Right atrium auricular region (tissue), 2 donors: ENCODE measurements at regions not wholly inside any gene's neighbourhood (a gene's known extent, or its start where the extent isn't known, plus 50 kb on each side); places are given as distances from the start of the nearest gene placed in this dataset.

Source experiments
- DNase-seq: peaks from one replicate; pipeline ENCODE4 v3.0.0-alpha.2; 2019; ENCODE audit warnings: low spot score
- H3K27ac ChIP-seq, 2 donors: fragments of 200-600 bp; sonication (generic); 1 replicate in 1 of 2; 2 replicates in 1 of 2; pipeline ENCODE4 v1.5.1; 2016 to 2019
- H3K27me3 ChIP-seq, 2 donors: fragments of 200-600 bp; sonication (generic); one replicate each; pipeline versions ENCODE4 v1.5.1 to v1.6.0; 2017 to 2019
- H3K36me3 ChIP-seq: fragments of 200-600 bp; sonication (generic); one replicate; pipeline ENCODE4 v1.5.1; 2016
- H3K4me1 ChIP-seq, 2 donors: fragments of 200-600 bp; sonication (generic); one replicate each; pipeline versions ENCODE4 v1.5.1 to v1.6.0; 2017 to 2019
- H3K4me3 ChIP-seq, 2 donors: fragments of 200-600 bp; sonication (generic); 1 replicate in 1 of 2; 2 replicates in 1 of 2; pipeline ENCODE4 v1.5.1; 2017 to 2019; ENCODE audit warnings: mild to moderate bottlenecking in 1 of 2, moderate library complexity in 1 of 2
- H3K9me3 ChIP-seq, 2 donors: fragments of 200-600 bp; sonication (generic); one replicate each; pipeline ENCODE4 v1.5.1; 2019
- TF ChIP-seq, protein P1 (sequence below), 2 donors: fragments of 200-600 bp; sonication (generic); IDR thresholded peaks; one replicate each; pipeline ENCODE4 v1.5.1; 2019; ENCODE audit warnings: antibody characterized with exemption in 2 of 2

- H3K27ac ChIP-seq: no peak overlapping the region
- H3K4me1 ChIP-seq: no peaks in the 10 kb centered on the region
- H3K27me3 ChIP-seq: no peaks in the 10 kb centered on the region
- H3K4me3 ChIP-seq: no peak overlapping the region
- DNase-seq: no peak
- TF ChIP-seq, protein P1, sequence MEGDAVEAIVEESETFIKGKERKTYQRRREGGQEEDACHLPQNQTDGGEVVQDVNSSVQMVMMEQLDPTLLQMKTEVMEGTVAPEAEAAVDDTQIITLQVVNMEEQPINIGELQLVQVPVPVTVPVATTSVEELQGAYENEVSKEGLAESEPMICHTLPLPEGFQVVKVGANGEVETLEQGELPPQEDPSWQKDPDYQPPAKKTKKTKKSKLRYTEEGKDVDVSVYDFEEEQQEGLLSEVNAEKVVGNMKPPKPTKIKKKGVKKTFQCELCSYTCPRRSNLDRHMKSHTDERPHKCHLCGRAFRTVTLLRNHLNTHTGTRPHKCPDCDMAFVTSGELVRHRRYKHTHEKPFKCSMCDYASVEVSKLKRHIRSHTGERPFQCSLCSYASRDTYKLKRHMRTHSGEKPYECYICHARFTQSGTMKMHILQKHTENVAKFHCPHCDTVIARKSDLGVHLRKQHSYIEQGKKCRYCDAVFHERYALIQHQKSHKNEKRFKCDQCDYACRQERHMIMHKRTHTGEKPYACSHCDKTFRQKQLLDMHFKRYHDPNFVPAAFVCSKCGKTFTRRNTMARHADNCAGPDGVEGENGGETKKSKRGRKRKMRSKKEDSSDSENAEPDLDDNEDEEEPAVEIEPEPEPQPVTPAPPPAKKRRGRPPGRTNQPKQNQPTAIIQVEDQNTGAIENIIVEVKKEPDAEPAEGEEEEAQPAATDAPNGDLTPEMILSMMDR (IDR thresholded peaks at IDR 0.05): no peak
- no peaks in the 10 kb centered on the region for H3K36me3 ChIP-seq
- H3K9me3 ChIP-seq: peaks cover 0 to 21% of the 10 kb centered on the region in 2 donors
Measured at GRCh38 chr5:73327908-73328455, 120.6 kb downstream of the FOXD1 start.

- no peaks in the 10 kb centered on the region for H3K4me1 ChIP-seq
- TF ChIP-seq, protein P1 (IDR thresholded peaks at IDR 0.05): no peak
Measured at GRCh38 chr5:73325546-73325945, 123.0 kb downstream of the FOXD1 start.

GRCh38 chr5:73323466-73323865, 125.1 kb downstream of the FOXD1 start:
- TF ChIP-seq, protein P1 (IDR thresholded peaks at IDR 0.05): no peak
- H3K4me3 ChIP-seq: no peak overlapping the region
- no peaks in the 10 kb centered on the region for H3K9me3 ChIP-seq
- H3K36me3 ChIP-seq: no peaks in the 10 kb centered on the region
- no peak overlapping the region for H3K27ac ChIP-seq
- H3K4me1 ChIP-seq: no peaks in the 10 kb centered on the region
- no peak for DNase-seq
- no peaks in the 10 kb centered on the region for H3K27me3 ChIP-seq

More at GRCh38 chr5:73325546-73325945, 123.0 kb downstream of the FOXD1 start:
- DNase-seq: no peak
- H3K9me3 ChIP-seq: peaks cover 0 to 5% of the 10 kb centered on the region in 2 donors
- H3K27ac ChIP-seq: no peak overlapping the region
- no peaks in the 10 kb centered on the region for H3K36me3 ChIP-seq
- H3K27me3 ChIP-seq: no peaks in the 10 kb centered on the region
- no peak overlapping the region for H3K4me3 ChIP-seq

DNA sequence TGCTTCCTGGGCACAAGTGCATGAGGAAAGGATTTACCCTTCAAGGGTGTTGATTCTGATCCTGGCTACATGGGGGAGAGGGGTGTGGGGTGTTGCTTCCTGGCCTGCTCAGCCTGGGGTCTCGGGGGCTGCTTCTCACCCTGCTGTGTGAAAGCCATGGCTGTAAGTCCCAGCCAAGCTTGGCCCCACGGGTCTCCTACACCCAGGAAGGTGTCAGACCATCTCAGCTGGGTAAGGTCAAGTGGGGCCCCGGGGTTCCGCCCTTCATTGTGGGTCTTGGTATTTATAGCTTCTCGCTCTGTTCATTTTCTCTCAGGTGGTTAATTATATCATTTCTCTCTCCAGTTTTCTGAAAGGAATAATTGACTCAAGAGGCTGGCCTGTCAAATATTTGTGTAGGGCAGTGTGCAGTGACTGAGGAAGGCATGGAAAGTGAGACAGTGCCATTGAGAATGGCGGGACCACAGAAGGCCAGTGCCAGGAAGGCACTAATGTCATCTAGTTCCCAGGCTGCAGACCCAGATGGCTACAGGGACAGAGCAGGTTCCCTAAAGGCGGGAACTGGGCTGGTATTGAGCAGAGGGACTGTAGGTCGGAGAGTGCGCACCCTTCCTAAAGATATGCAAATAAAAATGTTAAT, 126.0 kb downstream of the FOXD1 start:
- Histone ChIP-seq H3K9me3 (no peaks in the 10 kb centered on the region), H3K27ac (no peak overlapping the region), H3K4me3 (no peak overlapping the region), H3K36me3 (no peaks in the 10 kb centered on the region), H3K27me3 (no peaks in the 10 kb centered on the region), H3K4me1 (no peaks in the 10 kb centered on the region)
- DNase-seq: no peak
- TF ChIP-seq, protein P1 (IDR thresholded peaks at IDR 0.05): no peak

- TF ChIP-seq, protein P1 (IDR thresholded peaks at IDR 0.05): no peak
- DNase-seq: no peak
Measured at GRCh38 chr5:73321757-73322436, 126.7 kb downstream of the FOXD1 start.

More at GRCh38 chr5:73321757-73322436, 126.7 kb downstream of the FOXD1 start:
- Histone ChIP-seq H3K4me1 (no peaks in the 10 kb centered on the region), H3K4me3 (no peak overlapping the region), H3K27me3 (no peaks in the 10 kb centered on the region), H3K27ac (no peak overlapping the region), H3K36me3 (no peaks in the 10 kb centered on the region), H3K9me3 (no peaks in the 10 kb centered on the region)
